Stomach smooth muscle (tissue), 2 donors: ENCODE measurements at regions not wholly inside any gene's neighbourhood (a gene's known extent, or its start where the extent isn't known, plus 50 kb on each side); places are given as distances from the start of the nearest gene placed in this dataset.

Source experiments
- H3K27ac ChIP-seq: one replicate; pipeline ENCODE4 v1.7.0; 2013; ENCODE audit warnings: mild to moderate bottlenecking, low read length, inconsistent platforms
- H3K27me3 ChIP-seq, 2 donors: one replicate each; pipeline ENCODE4 v1.7.0; 2013; ENCODE audit warnings: low read length in 2 of 2; ENCODE audit not compliant: insufficient read depth in 2 of 2, control insufficient read depth in 1 of 2
- H3K36me3 ChIP-seq, 2 donors: one replicate each; pipeline ENCODE4 v1.7.0; 2013; ENCODE audit warnings: low read length in 2 of 2; ENCODE audit not compliant: control insufficient read depth in 2 of 2, insufficient read depth in 2 of 2
- H3K4me1 ChIP-seq: one replicate; pipeline ENCODE4 v1.7.0; 2013; ENCODE audit warnings: low read length; ENCODE audit not compliant: control insufficient read depth, insufficient read depth
- H3K4me3 ChIP-seq, 2 donors: one replicate each; pipeline ENCODE4 v1.7.0; 2013; ENCODE audit warnings: low read length in 2 of 2
- H3K9ac ChIP-seq, 2 donors: one replicate each; pipeline ENCODE4 v1.7.0; 2013; ENCODE audit warnings: low read length in 2 of 2, mild to moderate bottlenecking in 1 of 2
- H3K9me3 ChIP-seq, 2 donors: one replicate each; pipeline ENCODE4 v1.7.0; 2013; ENCODE audit warnings: low read length in 2 of 2; ENCODE audit not compliant: control insufficient read depth in 2 of 2
- donor health status: healthy.
- donor health status: Pancreatic carcinoma.

GRCh38 chr2:2409481-2409880 lies 78.4 kb upstream of the MYT1L start:
- no peaks in the 10 kb centered on the region for H3K4me1 ChIP-seq
- H3K4me3 ChIP-seq = no peak overlapping the region
- H3K36me3 ChIP-seq = no peaks in the 10 kb centered on the region
- H3K9ac ChIP-seq = no peak overlapping the region
- no peak overlapping the region for H3K27ac ChIP-seq
- no peaks in the 10 kb centered on the region for H3K27me3 ChIP-seq
- H3K9me3 ChIP-seq = peaks cover 0 to 3% of the 10 kb centered on the region in 2 donors

- no peaks in the 10 kb centered on the region for H3K4me1 ChIP-seq
- H3K9ac ChIP-seq = no peak overlapping the region
- H3K36me3 ChIP-seq = no peaks in the 10 kb centered on the region
- no peak overlapping the region for H3K4me3 ChIP-seq
- no peak overlapping the region for H3K27ac ChIP-seq
- peaks cover 0 to 3% of the 10 kb centered on the region in 2 donors for H3K9me3 ChIP-seq
- H3K27me3 ChIP-seq = no peaks in the 10 kb centered on the region
These were observed 74.7 kb upstream of the MYT1L start for GRCh38 chr2:2405780-2406179.

- Histone ChIP-seq H3K9me3 (peaks cover 0 to 3% of the 10 kb centered on the region in 2 donors), H3K4me3 (no peak overlapping the region), H3K36me3 (no peaks in the 10 kb centered on the region), H3K4me1 (no peaks in the 10 kb centered on the region), H3K27me3 (no peaks in the 10 kb centered on the region), H3K27ac (no peak overlapping the region), H3K9ac (no peak overlapping the region)
These were observed 69.4 kb upstream of the MYT1L start for GRCh38 chr2:2400286-2401038.

- Histone ChIP-seq H3K27ac (no peak overlapping the region), H3K9me3 (peaks cover 0 to 3% of the 10 kb centered on the region in 2 donors)
These were observed 68.3 kb upstream of the MYT1L start for GRCh38 chr2:2399396-2399795.

GRCh38 chr2:2392332-2392731 lies 61.3 kb upstream of the MYT1L start:
- no peak overlapping the region for H3K9ac ChIP-seq
- no peaks in the 10 kb centered on the region for H3K36me3 ChIP-seq
- no peak overlapping the region for H3K27ac ChIP-seq
- H3K9me3 ChIP-seq = peaks cover 0 to 2% of the 10 kb centered on the region in 2 donors
- no peaks in the 10 kb centered on the region for H3K27me3 ChIP-seq
- no peaks in the 10 kb centered on the region for H3K4me1 ChIP-seq
- H3K4me3 ChIP-seq = no peak overlapping the region

More at GRCh38 chr2:2399396-2399795, 68.3 kb upstream of the MYT1L start:
- Histone ChIP-seq H3K9ac (no peak overlapping the region), H3K4me1 (no peaks in the 10 kb centered on the region), H3K4me3 (no peak overlapping the region), H3K36me3 (no peaks in the 10 kb centered on the region), H3K27me3 (no peaks in the 10 kb centered on the region)

- no peak overlapping the region for H3K4me3 ChIP-seq
- no peak overlapping the region for H3K27ac ChIP-seq
- no peaks in the 10 kb centered on the region for H3K4me1 ChIP-seq
- peaks cover 0 to 2% of the 10 kb centered on the region in 2 donors for H3K9me3 ChIP-seq
- H3K36me3 ChIP-seq = no peaks in the 10 kb centered on the region
- no peaks in the 10 kb centered on the region for H3K27me3 ChIP-seq
- H3K9ac ChIP-seq = no peak overlapping the region
These were observed 58.1 kb upstream of the MYT1L start for GRCh38 chr2:2389215-2389614.
